Activated naive CD8-positive, alpha-beta T cell treated with anti-CD3 and anti-CD28 coated beads, Interleukin-2, amount 50 U/mL, for 24 hours (primary cell): ENCODE measurements at regions not wholly inside any gene's neighbourhood (a gene's known extent, or its start where the extent isn't known, plus 50 kb on each side); places are given as distances from the start of the nearest gene placed in this dataset.

ENCODE experiments used
- ATAC-seq: fragments of 150-1000 bp; cut with Tn5 transposase; one replicate; pipeline ENCODE4 v1.10.0; 2021
- DNase-seq: peaks from one replicate; pipeline ENCODE4 v3.0.0; 2021
- H3K27ac Mint-ChIP-seq: one replicate; pipeline ENCODE4 v1.8.0; 2021; ENCODE audit warnings: mild to moderate bottlenecking, mixed read lengths
- H3K27me3 Mint-ChIP-seq: one replicate; pipeline ENCODE4 v1.8.0; 2021; ENCODE audit warnings: mixed read lengths
- H3K36me3 Mint-ChIP-seq: one replicate; pipeline ENCODE4 v1.8.0; 2021; ENCODE audit warnings: low read depth, mixed read lengths
- H3K4me1 Mint-ChIP-seq: one replicate; pipeline ENCODE4 v1.8.0; 2021; ENCODE audit warnings: mixed read lengths
- H3K4me3 Mint-ChIP-seq: one replicate; pipeline ENCODE4 v1.8.0; 2021; ENCODE audit warnings: mild to moderate bottlenecking, moderate library complexity, mixed read lengths
- H3K9me3 Mint-ChIP-seq: one replicate; pipeline ENCODE4 v1.8.0; 2021; ENCODE audit warnings: mixed read lengths

- Mint-ChIP-seq H3K9me3 (no peaks in the 10 kb centered on the region), H3K27me3 (peaks cover 11% of the 10 kb centered on the region), H3K4me1 (no peaks in the 10 kb centered on the region), H3K4me3 (no peak overlapping the region), H3K27ac (no peak overlapping the region), H3K36me3 (no peaks in the 10 kb centered on the region)
- ATAC-seq (no peak), DNase-seq (no peak)
These were observed 74.6 kb downstream of the TMEM100 start for GRCh38 chr17:55648086-55648485.

- H3K4me1 Mint-ChIP-seq = no peaks in the 10 kb centered on the region
- no peaks in the 10 kb centered on the region for H3K9me3 Mint-ChIP-seq
- peaks cover 11% of the 10 kb centered on the region for H3K27me3 Mint-ChIP-seq
- no peaks in the 10 kb centered on the region for H3K36me3 Mint-ChIP-seq
- ATAC-seq (no peak), DNase-seq (no peak)
- no peak overlapping the region for H3K4me3 Mint-ChIP-seq
- H3K27ac Mint-ChIP-seq = no peak overlapping the region
These were observed 77.3 kb downstream of the TMEM100 start for GRCh38 chr17:55645361-55645760.

GRCh38 chr17:55644346-55644745, 78.3 kb downstream of the TMEM100 start:
- Mint-ChIP-seq H3K36me3 (no peaks in the 10 kb centered on the region), H3K4me3 (no peak overlapping the region), H3K4me1 (no peaks in the 10 kb centered on the region)

GRCh38 chr17:55642741-55643140, 79.9 kb downstream of the TMEM100 start:
- peaks cover 3% of the 10 kb centered on the region for H3K27me3 Mint-ChIP-seq
- H3K4me3 Mint-ChIP-seq = no peak overlapping the region
- H3K27ac Mint-ChIP-seq = no peak overlapping the region
- H3K36me3 Mint-ChIP-seq = no peaks in the 10 kb centered on the region
- DNase-seq = no peak
- ATAC-seq = no peak
- no peaks in the 10 kb centered on the region for H3K9me3 Mint-ChIP-seq
- H3K4me1 Mint-ChIP-seq = no peaks in the 10 kb centered on the region

More at GRCh38 chr17:55644346-55644745, 78.3 kb downstream of the TMEM100 start:
- ATAC-seq (no peak), DNase-seq (no peak)
- Mint-ChIP-seq H3K27ac (no peak overlapping the region), H3K27me3 (peaks cover 7% of the 10 kb centered on the region), H3K9me3 (no peaks in the 10 kb centered on the region)

GRCh38 chr17:55641676-55642081, 81.0 kb downstream of the TMEM100 start:
- DNase-seq (peak; percentile 33), ATAC-seq (no peak)
- H3K9me3 Mint-ChIP-seq = no peaks in the 10 kb centered on the region
- peaks cover 7% of the 10 kb centered on the region for H3K27me3 Mint-ChIP-seq
- H3K4me3 Mint-ChIP-seq = no peak overlapping the region
- H3K27ac Mint-ChIP-seq = no peak overlapping the region
- no peaks in the 10 kb centered on the region for H3K4me1 Mint-ChIP-seq
- H3K36me3 Mint-ChIP-seq = no peaks in the 10 kb centered on the region

- Mint-ChIP-seq H3K4me1 (no peaks in the 10 kb centered on the region), H3K27ac (no peak overlapping the region), H3K27me3 (peaks cover 8% of the 10 kb centered on the region), H3K9me3 (no peaks in the 10 kb centered on the region), H3K36me3 (no peaks in the 10 kb centered on the region), H3K4me3 (no peak overlapping the region)
- DNase-seq (no peak), ATAC-seq (no peak)
These were observed 83.6 kb downstream of the TMEM100 start for GRCh38 chr17:55639096-55639495.

- DNase-seq (no peak), ATAC-seq (no peak)
- no peak overlapping the region for H3K27ac Mint-ChIP-seq
- H3K4me1 Mint-ChIP-seq = no peaks in the 10 kb centered on the region
- no peaks in the 10 kb centered on the region for H3K9me3 Mint-ChIP-seq
- peaks cover 12% of the 10 kb centered on the region for H3K27me3 Mint-ChIP-seq
- H3K4me3 Mint-ChIP-seq = no peak overlapping the region
- no peaks in the 10 kb centered on the region for H3K36me3 Mint-ChIP-seq
These were observed 87.3 kb downstream of the TMEM100 start for GRCh38 chr17:55635253-55635914.

- Mint-ChIP-seq H3K4me3 (no peak overlapping the region), H3K9me3 (no peaks in the 10 kb centered on the region), H3K27ac (no peak overlapping the region), H3K4me1 (no peaks in the 10 kb centered on the region), H3K27me3 (peaks cover 14% of the 10 kb centered on the region), H3K36me3 (no peaks in the 10 kb centered on the region)
- DNase-seq (no peak), ATAC-seq (no peak)
These were observed 88.0 kb downstream of the TMEM100 start for GRCh38 chr17:55634702-55635101.

GRCh38 chr17:55632893-55633292, 89.8 kb downstream of the TMEM100 start:
- DNase-seq (no peak), ATAC-seq (no peak)
- Mint-ChIP-seq H3K27me3 (peaks cover 15% of the 10 kb centered on the region), H3K9me3 (no peaks in the 10 kb centered on the region), H3K4me3 (no peak overlapping the region), H3K27ac (no peak overlapping the region), H3K36me3 (no peaks in the 10 kb centered on the region), H3K4me1 (no peaks in the 10 kb centered on the region)

- H3K36me3 Mint-ChIP-seq = no peaks in the 10 kb centered on the region
- H3K4me1 Mint-ChIP-seq = no peaks in the 10 kb centered on the region
- no peak for DNase-seq
These were observed 90.4 kb downstream of the TMEM100 start for GRCh38 chr17:55632236-55632635.

GRCh38 chr17:55629995-55630394, 92.7 kb downstream of the TMEM100 start:
- no peak for ATAC-seq
- peaks cover 3% of the 10 kb centered on the region for H3K4me1 Mint-ChIP-seq
- DNase-seq = no peak
- H3K9me3 Mint-ChIP-seq = no peaks in the 10 kb centered on the region
- H3K27ac Mint-ChIP-seq = no peak overlapping the region
- no peaks in the 10 kb centered on the region for H3K36me3 Mint-ChIP-seq
- no peak overlapping the region for H3K4me3 Mint-ChIP-seq
- peaks cover 17% of the 10 kb centered on the region for H3K27me3 Mint-ChIP-seq

More at GRCh38 chr17:55632236-55632635, 90.4 kb downstream of the TMEM100 start:
- Mint-ChIP-seq H3K27me3 (peaks cover 14% of the 10 kb centered on the region), H3K27ac (no peak overlapping the region), H3K9me3 (no peaks in the 10 kb centered on the region), H3K4me3 (no peak overlapping the region)
- no peak for ATAC-seq

GRCh38 chr17:55625521-55625920, 97.1 kb downstream of the TMEM100 start:
- Mint-ChIP-seq H3K27me3 (peaks cover 34% of the 10 kb centered on the region), H3K4me1 (peaks cover 3% of the 10 kb centered on the region), H3K9me3 (no peaks in the 10 kb centered on the region), H3K27ac (no peak overlapping the region), H3K36me3 (no peaks in the 10 kb centered on the region), H3K4me3 (no peak overlapping the region)
- ATAC-seq (no peak), DNase-seq (no peak)

GRCh38 chr17:55624772-55625433, 97.8 kb downstream of the TMEM100 start:
- ATAC-seq (no peak), DNase-seq (no peak)
- H3K4me3 Mint-ChIP-seq = no peak overlapping the region
- H3K27ac Mint-ChIP-seq = no peak overlapping the region
- H3K4me1 Mint-ChIP-seq = peaks cover 3% of the 10 kb centered on the region
- H3K9me3 Mint-ChIP-seq = no peaks in the 10 kb centered on the region
- peaks cover 34% of the 10 kb centered on the region for H3K27me3 Mint-ChIP-seq
- no peaks in the 10 kb centered on the region for H3K36me3 Mint-ChIP-seq

- H3K27ac Mint-ChIP-seq = no peak overlapping the region
- peaks cover 3% of the 10 kb centered on the region for H3K4me1 Mint-ChIP-seq
- H3K36me3 Mint-ChIP-seq = no peaks in the 10 kb centered on the region
- ATAC-seq (no peak), DNase-seq (no peak)
- H3K27me3 Mint-ChIP-seq = peaks cover 41% of the 10 kb centered on the region
- no peak overlapping the region for H3K4me3 Mint-ChIP-seq
- H3K9me3 Mint-ChIP-seq = no peaks in the 10 kb centered on the region
These were observed 100.1 kb downstream of the TMEM100 start for GRCh38 chr17:55622547-55622946.

- Mint-ChIP-seq H3K4me3 (no peak overlapping the region), H3K9me3 (no peaks in the 10 kb centered on the region), H3K27ac (no peak overlapping the region), H3K4me1 (peaks cover 3% of the 10 kb centered on the region), H3K27me3 (peaks cover 36% of the 10 kb centered on the region), H3K36me3 (no peaks in the 10 kb centered on the region)
- DNase-seq (no peak), ATAC-seq (no peak)
These were observed 101.7 kb downstream of the TMEM100 start for GRCh38 chr17:55620945-55621344.
